ENCODE measurements at regions not wholly inside any gene's neighbourhood (a gene's known extent, or its start where the extent isn't known, plus 50 kb on each side); places are given as distances from the start of the nearest gene placed in this dataset.

GRCh38 chr14:87312169-87312893 lies 680.7 kb downstream of the GALC start:
- no peaks in the 10 kb centered on the region for H3K4me1 ChIP-seq
- H4K20me1 ChIP-seq (ENCODE audit: low read depth): no peaks in the 10 kb centered on the region
- Mint-ChIP-seq H3K4me1 (no peaks in the 10 kb centered on the region), H3K27me3 (ENCODE audit: insufficient read depth, low read depth) (no peaks in the 10 kb centered on the region), H3K36me3 (no peaks in the 10 kb centered on the region), H3K27ac (no peak overlapping the region), H3K4me3 (no peak overlapping the region), H3K9me3 (peaks cover 2% of the 10 kb centered on the region)
- H3K9ac ChIP-seq: no peak overlapping the region
- no peaks in the 10 kb centered on the region for H3K36me3 ChIP-seq
- H2AFZ ChIP-seq (replicated peaks): no peak overlapping the region
- H3F3A ChIP-seq (ENCODE audit: low read depth): no peaks in the 10 kb centered on the region
- no peak for DNase-seq (ENCODE audit: low spot score)
- no peak overlapping the region for H3K4me3 ChIP-seq
- no peaks in the 10 kb centered on the region for H3K79me2 ChIP-seq (ENCODE audit: low read depth)
- no peaks in the 10 kb centered on the region for H3K9me3 ChIP-seq (ENCODE audit: low read depth)
- no peaks in the 10 kb centered on the region for H3K27me3 ChIP-seq
- no peak overlapping the region for H3K27ac ChIP-seq
- H3K4me2 ChIP-seq: no peak overlapping the region
- no peak for TF ChIP-seq CTCF (IDR thresholded peaks at IDR 0.05)
- no peak for TF ChIP-seq EZH2 (IDR thresholded peaks at IDR 0.05)
- no peak for TF ChIP-seq EZH2phosphoT487 (IDR thresholded peaks at IDR 0.05)

GRCh38 chr14:87309557-87309956 lies 683.4 kb downstream of the GALC start:
- Histone ChIP-seq H3K4me1 (no peaks in the 10 kb centered on the region), H4K20me1 (ENCODE audit: low read depth) (no peaks in the 10 kb centered on the region), H3K4me3 (no peak overlapping the region), H3K9me3 (ENCODE audit: low read depth) (no peaks in the 10 kb centered on the region), H3K79me2 (ENCODE audit: low read depth) (no peaks in the 10 kb centered on the region), H3K27ac (no peak overlapping the region), H3F3A (ENCODE audit: low read depth) (no peaks in the 10 kb centered on the region), H2AFZ (replicated peaks) (no peak overlapping the region), H3K9ac (no peak overlapping the region), H3K4me2 (no peak overlapping the region), H3K36me3 (no peaks in the 10 kb centered on the region), H3K27me3 (no peaks in the 10 kb centered on the region)
- Mint-ChIP-seq H3K27me3 (ENCODE audit: insufficient read depth, low read depth) (no peaks in the 10 kb centered on the region), H3K36me3 (no peaks in the 10 kb centered on the region), H3K4me1 (no peaks in the 10 kb centered on the region), H3K4me3 (no peak overlapping the region), H3K9me3 (no peaks in the 10 kb centered on the region), H3K27ac (no peak overlapping the region)
- no peak for DNase-seq (ENCODE audit: low spot score)
- TF ChIP-seq EZH2phosphoT487 (IDR thresholded peaks at IDR 0.05): no peak
- no peak for TF ChIP-seq EZH2 (IDR thresholded peaks at IDR 0.05)
- TF ChIP-seq CTCF (IDR thresholded peaks at IDR 0.05): no peak

GRCh38 chr14:87306409-87307168 lies 686.4 kb downstream of the GALC start:
- no peak for DNase-seq (ENCODE audit: low spot score)

More at GRCh38 chr14:87306409-87307168, 686.4 kb downstream of the GALC start:
- Mint-ChIP-seq H3K27ac (no peak overlapping the region), H3K4me3 (no peak overlapping the region), H3K9me3 (no peaks in the 10 kb centered on the region), H3K27me3 (ENCODE audit: insufficient read depth, low read depth) (no peaks in the 10 kb centered on the region), H3K36me3 (no peaks in the 10 kb centered on the region), H3K4me1 (no peaks in the 10 kb centered on the region)
- H3K27me3 ChIP-seq: no peaks in the 10 kb centered on the region
- no peak overlapping the region for H3K4me3 ChIP-seq
- TF ChIP-seq EZH2phosphoT487 (IDR thresholded peaks at IDR 0.05) (no peak), EZH2 (IDR thresholded peaks at IDR 0.05) (no peak), CTCF (IDR thresholded peaks at IDR 0.05) (no peak)
- H3F3A ChIP-seq (ENCODE audit: low read depth): no peaks in the 10 kb centered on the region
- H3K9ac ChIP-seq: no peak overlapping the region
- no peaks in the 10 kb centered on the region for H3K4me1 ChIP-seq
- H2AFZ ChIP-seq (replicated peaks): no peak overlapping the region
- no peaks in the 10 kb centered on the region for H4K20me1 ChIP-seq (ENCODE audit: low read depth)
- no peaks in the 10 kb centered on the region for H3K36me3 ChIP-seq
- no peak overlapping the region for H3K4me2 ChIP-seq
- H3K79me2 ChIP-seq (ENCODE audit: low read depth): no peaks in the 10 kb centered on the region
- H3K9me3 ChIP-seq (ENCODE audit: low read depth): no peaks in the 10 kb centered on the region
- no peak overlapping the region for H3K27ac ChIP-seq

Measured in neural progenitor cell (in vitro differentiated cells).